ENCODE measurements at regions not wholly inside any gene's neighbourhood (a gene's known extent, or its start where the extent isn't known, plus 50 kb on each side); places are given as distances from the start of the nearest gene placed in this dataset.

- peaks cover 4 to 6% of the 10 kb centered on the region in 2 donors for H3K9me3 Mint-ChIP-seq
- no peaks in the 10 kb centered on the region for H3K27me3 Mint-ChIP-seq
- H3K4me3 Mint-ChIP-seq = no peak overlapping the region
- H3K27ac Mint-ChIP-seq = no peak overlapping the region
- DNase-seq (no peak), ATAC-seq (replicated peaks) (no peak)
- no peaks in the 10 kb centered on the region for H3K36me3 Mint-ChIP-seq (ENCODE audit: insufficient read depth)
- H3K4me1 Mint-ChIP-seq (ENCODE audit: low read depth in 2 of 2) = no peaks in the 10 kb centered on the region
These were observed 286.4 kb upstream of the SMIM31 start for GRCh38 chr4:164467493-164467892.

DNA sequence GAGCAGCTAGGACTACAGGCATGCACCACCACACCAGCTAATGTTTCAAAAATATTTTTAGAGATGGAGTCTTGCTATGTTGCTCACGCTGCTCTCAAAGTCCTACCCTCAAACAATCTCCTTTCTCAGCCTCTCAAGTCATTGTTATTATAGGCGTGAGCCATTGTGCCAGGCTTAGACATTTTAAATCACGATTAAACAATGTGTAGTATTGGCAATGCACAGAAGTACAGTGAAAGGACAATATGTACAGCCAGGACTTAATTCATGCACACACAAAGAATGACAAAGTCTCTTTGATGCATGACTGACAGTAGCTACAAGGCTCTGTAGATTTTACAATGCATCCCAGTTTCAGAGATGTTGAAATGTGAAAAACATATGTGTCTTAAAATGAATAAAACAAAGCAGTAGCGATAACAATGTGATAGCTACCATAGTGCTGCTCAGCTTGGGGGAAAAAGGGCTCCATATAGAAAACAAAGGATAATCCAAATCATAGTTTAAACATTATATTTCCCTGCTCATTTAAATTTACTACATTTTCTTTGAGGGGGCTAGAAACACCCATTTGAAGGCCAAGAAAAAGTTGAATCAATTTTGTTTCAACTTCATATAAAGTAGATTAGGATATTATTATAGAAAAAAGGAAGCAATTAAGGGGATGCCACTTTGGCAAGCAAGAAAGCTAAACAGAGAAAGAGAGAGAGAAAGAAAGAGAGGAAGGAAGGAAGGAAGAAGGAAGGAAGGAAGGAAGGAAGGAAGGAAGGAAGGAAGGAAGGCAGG lies 272.4 kb upstream of the SMIM31 start:
- no peak for DNase-seq
- H3K27me3 Mint-ChIP-seq = no peaks in the 10 kb centered on the region
- H3K27ac Mint-ChIP-seq = no peak overlapping the region
- H3K4me1 Mint-ChIP-seq (ENCODE audit: low read depth in 2 of 2) = no peaks in the 10 kb centered on the region
- H3K36me3 Mint-ChIP-seq (ENCODE audit: insufficient read depth) = no peaks in the 10 kb centered on the region
- H3K9me3 Mint-ChIP-seq = peaks cover 0 to 1% of the 10 kb centered on the region in 2 donors
- ATAC-seq (replicated peaks) = no peak
- H3K4me3 Mint-ChIP-seq = no peak overlapping the region

GRCh38 chr4:164482092-164482404 lies 271.9 kb upstream of the SMIM31 start:
- ATAC-seq (replicated peaks) (no peak), DNase-seq (no peak)
- no peak overlapping the region for H3K27ac Mint-ChIP-seq
- H3K36me3 Mint-ChIP-seq (ENCODE audit: insufficient read depth) = no peaks in the 10 kb centered on the region
- H3K4me1 Mint-ChIP-seq (ENCODE audit: low read depth in 2 of 2) = no peaks in the 10 kb centered on the region
- no peak overlapping the region for H3K4me3 Mint-ChIP-seq
- H3K27me3 Mint-ChIP-seq = no peaks in the 10 kb centered on the region
- H3K9me3 Mint-ChIP-seq = peaks cover 0 to 2% of the 10 kb centered on the region in 2 donors

- H3K9me3 Mint-ChIP-seq = peaks cover 0 to 3% of the 10 kb centered on the region in 2 donors
- H3K27ac Mint-ChIP-seq = no peak overlapping the region
- no peaks in the 10 kb centered on the region for H3K4me1 Mint-ChIP-seq (ENCODE audit: low read depth in 2 of 2)
- DNase-seq (no peak), ATAC-seq (replicated peaks) (no peak)
- H3K4me3 Mint-ChIP-seq = no peak overlapping the region
- no peaks in the 10 kb centered on the region for H3K36me3 Mint-ChIP-seq (ENCODE audit: insufficient read depth)
- no peaks in the 10 kb centered on the region for H3K27me3 Mint-ChIP-seq
These were observed 271.2 kb upstream of the SMIM31 start for GRCh38 chr4:164482758-164483157.

- no peak overlapping the region for H3K27ac Mint-ChIP-seq
- H3K36me3 Mint-ChIP-seq (ENCODE audit: insufficient read depth) = no peaks in the 10 kb centered on the region
- no peak for DNase-seq
- H3K4me3 Mint-ChIP-seq = no peak overlapping the region
- no peaks in the 10 kb centered on the region for H3K27me3 Mint-ChIP-seq
- no peaks in the 10 kb centered on the region for H3K4me1 Mint-ChIP-seq (ENCODE audit: low read depth in 2 of 2)
- no peak for ATAC-seq (replicated peaks)
- H3K9me3 Mint-ChIP-seq = peaks cover 0 to 3% of the 10 kb centered on the region in 2 donors
These were observed 270.2 kb upstream of the SMIM31 start for GRCh38 chr4:164483711-164484110.

- Mint-ChIP-seq H3K27ac (no peak overlapping the region), H3K4me1 (ENCODE audit: low read depth in 2 of 2) (no peaks in the 10 kb centered on the region), H3K4me3 (no peak overlapping the region), H3K27me3 (no peaks in the 10 kb centered on the region), H3K9me3 (peaks cover 0 to 3% of the 10 kb centered on the region in 2 donors), H3K36me3 (ENCODE audit: insufficient read depth) (no peaks in the 10 kb centered on the region)
- no peak for DNase-seq
- ATAC-seq (replicated peaks) = no peak
These were observed 269.4 kb upstream of the SMIM31 start for GRCh38 chr4:164484551-164484950.

DNA sequence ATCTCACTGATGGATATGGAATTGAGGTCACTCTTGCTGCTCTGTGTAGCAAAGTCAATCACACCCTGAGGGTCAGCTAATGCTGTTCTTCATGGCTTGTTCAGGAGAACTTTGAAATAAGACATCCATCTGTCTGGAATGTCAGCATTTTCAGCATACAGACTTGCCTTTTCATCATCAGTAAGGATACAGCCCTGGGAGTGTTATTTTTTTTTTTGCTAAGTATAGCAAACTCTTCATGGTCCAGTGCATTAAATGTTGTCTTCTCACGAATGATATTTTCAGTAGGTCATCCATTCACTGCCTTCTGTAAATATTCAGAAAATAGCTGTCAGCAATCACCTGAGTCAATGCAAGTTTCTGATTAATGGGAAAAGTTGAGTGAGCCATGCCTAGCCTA lies 268.8 kb upstream of the SMIM31 start:
- no peaks in the 10 kb centered on the region for H3K27me3 Mint-ChIP-seq

DNA sequence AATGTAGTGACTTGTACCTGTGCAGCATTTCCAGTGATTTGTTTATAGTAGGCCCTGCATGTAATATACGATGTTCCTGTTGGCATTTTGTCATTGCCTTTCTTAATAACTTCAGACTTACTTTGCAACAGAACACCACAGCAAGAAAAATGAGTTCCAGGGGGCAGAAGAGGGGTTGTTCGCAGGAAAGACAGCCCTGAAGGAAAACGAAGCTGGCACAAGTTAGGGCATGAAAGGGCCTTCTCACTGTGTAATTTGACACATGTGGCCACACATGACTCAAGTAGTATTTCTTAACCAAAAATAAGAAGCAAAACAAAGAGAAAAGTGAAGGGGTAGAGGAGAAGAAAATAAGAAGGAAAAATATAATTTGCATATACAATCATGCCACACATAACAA lies 265.8 kb upstream of the SMIM31 start:
- Mint-ChIP-seq H3K9me3 (peaks cover 0 to 3% of the 10 kb centered on the region in 2 donors), H3K27me3 (no peaks in the 10 kb centered on the region), H3K4me3 (no peak overlapping the region), H3K4me1 (ENCODE audit: low read depth in 2 of 2) (no peaks in the 10 kb centered on the region), H3K27ac (no peak overlapping the region), H3K36me3 (ENCODE audit: insufficient read depth) (no peaks in the 10 kb centered on the region)
- no peak for ATAC-seq (replicated peaks)
- DNase-seq = no peak

More for the DNA sequence above, 268.8 kb upstream of the SMIM31 start:
- H3K4me3 Mint-ChIP-seq = no peak overlapping the region
- H3K36me3 Mint-ChIP-seq (ENCODE audit: insufficient read depth) = no peaks in the 10 kb centered on the region
- peaks cover 0 to 3% of the 10 kb centered on the region in 2 donors for H3K9me3 Mint-ChIP-seq
- DNase-seq = no peak
- no peaks in the 10 kb centered on the region for H3K4me1 Mint-ChIP-seq (ENCODE audit: low read depth in 2 of 2)
- ATAC-seq (replicated peaks) = no peak
- no peak overlapping the region for H3K27ac Mint-ChIP-seq

DNA sequence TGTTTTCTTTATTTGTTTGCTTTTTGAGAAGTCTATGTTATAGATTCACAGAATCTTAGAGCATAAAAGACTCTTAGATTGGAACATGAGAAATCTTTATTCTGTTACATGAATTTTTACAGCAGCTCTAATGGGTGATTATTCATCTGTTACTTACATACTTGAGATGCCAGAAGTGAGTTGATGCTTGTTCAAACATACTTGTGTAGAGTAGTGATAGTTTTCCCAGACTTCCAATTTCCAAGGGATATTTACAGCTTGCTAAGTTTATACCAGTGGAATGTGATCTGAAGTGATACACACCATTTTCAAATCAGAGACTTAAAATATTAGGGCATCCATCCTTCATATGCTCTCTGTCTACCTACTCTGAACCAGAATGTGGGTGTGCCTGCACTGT lies 252.9 kb upstream of the SMIM31 start:
- Mint-ChIP-seq H3K4me1 (ENCODE audit: low read depth in 2 of 2) (no peaks in the 10 kb centered on the region), H3K4me3 (no peak overlapping the region), H3K9me3 (peaks cover 3 to 4% of the 10 kb centered on the region in 2 donors), H3K27me3 (no peaks in the 10 kb centered on the region), H3K27ac (no peak overlapping the region), H3K36me3 (ENCODE audit: insufficient read depth) (no peaks in the 10 kb centered on the region)
- ATAC-seq (replicated peaks) (no peak), DNase-seq (no peak)

GRCh38 chr4:164503874-164504273 lies 250.1 kb upstream of the SMIM31 start:
- ATAC-seq (replicated peaks) = no peak
- Mint-ChIP-seq H3K4me3 (no peak overlapping the region), H3K27me3 (no peaks in the 10 kb centered on the region), H3K27ac (no peak overlapping the region), H3K36me3 (ENCODE audit: insufficient read depth) (no peaks in the 10 kb centered on the region), H3K9me3 (peaks cover 0 to 3% of the 10 kb centered on the region in 2 donors), H3K4me1 (ENCODE audit: low read depth in 2 of 2) (no peaks in the 10 kb centered on the region)
- no peak for DNase-seq

- Mint-ChIP-seq H3K27ac (no peak overlapping the region), H3K9me3 (peaks cover 3 to 4% of the 10 kb centered on the region in 2 donors), H3K36me3 (ENCODE audit: insufficient read depth) (no peaks in the 10 kb centered on the region), H3K4me3 (no peak overlapping the region), H3K4me1 (ENCODE audit: low read depth in 2 of 2) (no peaks in the 10 kb centered on the region), H3K27me3 (no peaks in the 10 kb centered on the region)
- DNase-seq = no peak
- no peak for ATAC-seq (replicated peaks)
These were observed 245.8 kb upstream of the SMIM31 start for GRCh38 chr4:164508097-164508496.

GRCh38 chr4:164508771-164509170 lies 245.2 kb upstream of the SMIM31 start:
- Mint-ChIP-seq H3K36me3 (ENCODE audit: insufficient read depth) (no peaks in the 10 kb centered on the region), H3K27me3 (no peaks in the 10 kb centered on the region), H3K4me1 (ENCODE audit: low read depth in 2 of 2) (no peaks in the 10 kb centered on the region), H3K4me3 (no peak overlapping the region), H3K9me3 (peaks cover 0 to 9% of the 10 kb centered on the region in 2 donors), H3K27ac (no peak overlapping the region)
- ATAC-seq (replicated peaks) (no peak), DNase-seq (no peak)

- DNase-seq = no peak
- ATAC-seq (replicated peaks) = no peak
- peaks cover 0 to 9% of the 10 kb centered on the region in 2 donors for H3K9me3 Mint-ChIP-seq
- H3K4me1 Mint-ChIP-seq (ENCODE audit: low read depth in 2 of 2) = no peaks in the 10 kb centered on the region
- H3K27ac Mint-ChIP-seq = no peak overlapping the region
- no peaks in the 10 kb centered on the region for H3K27me3 Mint-ChIP-seq
- no peaks in the 10 kb centered on the region for H3K36me3 Mint-ChIP-seq (ENCODE audit: insufficient read depth)
- H3K4me3 Mint-ChIP-seq = no peak overlapping the region
These were observed 244.0 kb upstream of the SMIM31 start for GRCh38 chr4:164509951-164510350.

DNA sequence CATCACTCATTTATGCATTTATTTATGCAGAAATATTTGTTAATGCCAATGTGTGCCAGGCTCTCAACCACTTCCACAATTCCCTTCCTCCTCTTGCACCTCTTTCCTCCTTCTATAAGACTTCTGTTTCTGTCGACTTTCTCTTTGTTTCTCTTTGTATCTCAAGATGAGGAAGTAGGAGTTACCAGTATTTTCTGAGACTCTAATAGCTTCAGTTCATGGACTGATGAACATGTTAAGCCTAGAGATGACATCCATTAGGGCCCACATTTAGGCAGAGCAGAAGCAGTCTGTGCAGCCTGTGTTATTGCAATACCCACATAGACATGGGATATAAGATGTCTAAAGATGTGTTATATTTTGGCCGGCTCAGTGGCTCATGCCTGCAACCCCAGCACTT lies 241.8 kb upstream of the SMIM31 start:
- H3K4me1 Mint-ChIP-seq (ENCODE audit: low read depth in 2 of 2) = no peaks in the 10 kb centered on the region
- H3K27ac Mint-ChIP-seq = no peak overlapping the region
- ATAC-seq (replicated peaks) = no peak

More for the DNA sequence above, 241.8 kb upstream of the SMIM31 start:
- no peaks in the 10 kb centered on the region for H3K36me3 Mint-ChIP-seq (ENCODE audit: insufficient read depth)
- H3K9me3 Mint-ChIP-seq = peaks cover 0 to 9% of the 10 kb centered on the region in 2 donors
- H3K4me3 Mint-ChIP-seq = no peak overlapping the region
- no peak for DNase-seq
- no peaks in the 10 kb centered on the region for H3K27me3 Mint-ChIP-seq

Data from effector memory CD8-positive, alpha-beta T cell (primary cell).